Heart left ventricle (tissue), 13 donors: ENCODE measurements at regions not wholly inside any gene's neighbourhood (a gene's known extent, or its start where the extent isn't known, plus 50 kb on each side); places are given as distances from the start of the nearest gene placed in this dataset.

Source experiments
- CTCF ChIP-seq, 12 donors: fragments of 200-600 bp; sonication (generic) in 4 of 12; IDR thresholded peaks; one replicate each; pipeline versions ENCODE4 v1.5.0 to v1.8.0; 2018 to 2022; ENCODE audit warnings: antibody characterized with exemption in 12 of 12, mild to moderate bottlenecking in 5 of 12
- POLR2A ChIP-seq, 2 donors: fragments of 450-650 bp; IDR thresholded peaks; one replicate each; pipeline ENCODE4 v1.6.1; 2017; ENCODE audit warnings: antibody characterized with exemption in 2 of 2, mild to moderate bottlenecking in 2 of 2, moderate library complexity in 2 of 2
- donor health status: ischemic (EF 13 %, LVEDD 7.1; RV severe dilation, severe dysfunction).
- donor health status: DM: no; HTN: yes; CAD: no.
- donor health status: DM: no; HTN: no; CAD: no.
- donor health status: ischemic (EF 25% LVEDD 6.9; RV normal size, moderate dysfunction).
- donor health status: ischemic (EF 25% LVEDD 5.7; RV mildly dilated, moderate dysfunction).
- donor health status: ischemic (EF 35%, LVEDD 5.7; RV mildly dilated, moderate dysfunction).
- donor health status: nonischemic (EF 11% LVEDD 7.7; RV severe dilation, severe dysfunction).
- donor health status: DM: yes; HTN: yes; CAD: no.
- donor health status: PGD.
- donor health status: ischemic (EF 29% LVEDD 5.4; RV normal size, mild dysfunction).
- donor health status: nonischemic (EF 23%, LVEDD 6.1; RV moderate dilation, normal function).

- TF ChIP-seq CTCF (IDR thresholded peaks at IDR 0.05), result no peak
- no peak for TF ChIP-seq POLR2A (IDR thresholded peaks at IDR 0.05)
These were observed 358.7 kb upstream of the SETBP1 start for GRCh38 chr18:44321868-44322590.
